Psoas muscle (tissue), 7 donors: ENCODE measurements at regions not wholly inside any gene's neighbourhood (a gene's known extent, or its start where the extent isn't known, plus 50 kb on each side); places are given as distances from the start of the nearest gene placed in this dataset.

Experiments used
- ATAC-seq, 4 donors: fragments of 200-7000 bp; cut with Tn5 transposase; one replicate each; pipeline ENCODE4 v1.9.1; 2020; ENCODE audit warnings: moderate library complexity in 3 of 4, mild to moderate bottlenecking in 2 of 4
- DNase-seq, 2 donors: peaks; one replicate each; pipeline ENCODE4 v3.0.0-alpha.2; 2020
- H3K27ac ChIP-seq: fragments of 200-600 bp; one replicate; pipeline ENCODE4 v1.8.0; 2022
- H3K27me3 ChIP-seq, 3 donors: fragments of 200-600 bp in 1 of 3; one replicate each; pipeline versions ENCODE4 v1.6.1 to v1.8.0; 2013 to 2022; ENCODE audit warnings: low read length in 2 of 3, mild to moderate bottlenecking in 2 of 3, moderate library complexity in 1 of 3; ENCODE audit not compliant: insufficient read depth in 3 of 3
- H3K36me3 ChIP-seq, 2 donors: fragments of 200-600 bp in 1 of 2; one replicate each; pipeline versions ENCODE4 v1.6.1 to v1.8.0; 2013 to 2022; ENCODE audit warnings: low read depth in 1 of 2, mild to moderate bottlenecking in 1 of 2, moderate library complexity in 1 of 2; ENCODE audit not compliant: insufficient read depth in 1 of 2
- H3K4me1 ChIP-seq: fragments of 200-600 bp; one replicate; pipeline ENCODE4 v1.8.0; 2022
- H3K4me3 ChIP-seq: fragments of 200-600 bp; one replicate; pipeline ENCODE4 v1.8.0; 2022; ENCODE audit warnings: mild to moderate bottlenecking
- H3K9me3 ChIP-seq: fragments of 200-600 bp; one replicate; pipeline ENCODE4 v1.8.0; 2022
- WGBS, 3 donors: extraction: QIAGEN DNeasy Blood & Tissue Kit; methylation state at CpG; one replicate each; pipeline versions ENCODE4 v1.1.6 to v1.1.7; 2013; 5-methylcytosine and 5-hydroxymethylcytosine counted together
- intact Hi-C, 2 donors: fragments of 100-400 bp; cut with DNase I; formaldehyde crosslinking; loops; one replicate each; pipeline versions ENCODE4 v1.11.0 to v1.14.2; 2022
- TF ChIP-seq, protein P1 (sequence below): fragments of 200-600 bp; IDR thresholded peaks from one replicate; pipeline ENCODE4 v1.8.0; 2022; ENCODE audit warnings: antibody characterized with exemption
- donor health status: healthy with polysubstance abuse.
- donor health status: DM: no; HTN: no; CAD: no; lungs with moderate emphysema.
- donor health status: Bipolar disorder and iron deficiency.
- donor health status: healthy.
- donor health status: DM: yes; HTN: yes; CAD: no.
- donor health status: DM: no; HTN: no; CAD: no.
- donor health status: DM: yes; HTN: yes; CAD: no.

DNA sequence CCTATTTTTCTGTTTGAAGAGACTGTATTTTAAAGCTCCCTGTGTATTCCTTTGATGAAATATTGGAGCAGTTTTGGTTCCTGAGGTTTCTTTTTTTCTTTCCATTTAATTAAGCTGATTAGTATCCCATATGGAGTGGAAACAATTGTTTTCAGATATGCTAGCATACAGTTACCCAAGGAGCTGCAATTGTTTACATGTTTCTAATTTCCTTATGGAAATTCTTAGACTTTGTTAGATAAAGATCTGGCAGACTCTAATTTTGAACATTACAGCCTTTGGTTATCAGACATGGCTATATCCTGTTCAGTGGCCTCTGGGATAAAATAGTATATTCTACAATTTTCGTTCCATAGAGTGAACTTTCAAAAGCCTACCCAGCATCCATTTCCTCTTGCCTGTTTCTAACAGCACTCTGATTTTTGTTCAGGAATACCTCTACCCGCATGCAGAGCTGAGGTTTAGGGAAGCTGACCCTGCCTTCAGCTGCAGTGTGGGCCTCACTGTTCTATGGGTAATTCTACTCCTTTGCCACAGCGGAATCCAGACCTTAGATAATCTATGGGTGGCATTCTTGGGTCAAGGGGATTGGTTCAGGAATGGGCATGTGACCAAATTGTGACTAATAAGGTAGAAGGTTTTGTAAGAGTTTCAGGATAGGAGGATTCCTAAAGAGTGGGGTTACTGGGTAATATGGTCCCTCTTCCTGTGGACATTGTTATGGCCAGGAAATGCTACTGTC, 161.1 kb upstream of the ANKRD28 start:
- Histone ChIP-seq H3K4me1 (peaks cover 5% of the 10 kb centered on the region), H3K27me3 (no peaks in the 10 kb centered on the region), H3K9me3 (no peaks in the 10 kb centered on the region), H3K4me3 (no peak overlapping the region), H3K36me3 (no peaks in the 10 kb centered on the region), H3K27ac (no peak overlapping the region)
- intact Hi-C loops, result no loop called here
- WGBS, 3 donors, result 68 to 82% (median 79%) methylated on average over 3 of the region's 3 CpGs
- DNase-seq (no peak), ATAC-seq (no peak)
- TF ChIP-seq, protein P1, sequence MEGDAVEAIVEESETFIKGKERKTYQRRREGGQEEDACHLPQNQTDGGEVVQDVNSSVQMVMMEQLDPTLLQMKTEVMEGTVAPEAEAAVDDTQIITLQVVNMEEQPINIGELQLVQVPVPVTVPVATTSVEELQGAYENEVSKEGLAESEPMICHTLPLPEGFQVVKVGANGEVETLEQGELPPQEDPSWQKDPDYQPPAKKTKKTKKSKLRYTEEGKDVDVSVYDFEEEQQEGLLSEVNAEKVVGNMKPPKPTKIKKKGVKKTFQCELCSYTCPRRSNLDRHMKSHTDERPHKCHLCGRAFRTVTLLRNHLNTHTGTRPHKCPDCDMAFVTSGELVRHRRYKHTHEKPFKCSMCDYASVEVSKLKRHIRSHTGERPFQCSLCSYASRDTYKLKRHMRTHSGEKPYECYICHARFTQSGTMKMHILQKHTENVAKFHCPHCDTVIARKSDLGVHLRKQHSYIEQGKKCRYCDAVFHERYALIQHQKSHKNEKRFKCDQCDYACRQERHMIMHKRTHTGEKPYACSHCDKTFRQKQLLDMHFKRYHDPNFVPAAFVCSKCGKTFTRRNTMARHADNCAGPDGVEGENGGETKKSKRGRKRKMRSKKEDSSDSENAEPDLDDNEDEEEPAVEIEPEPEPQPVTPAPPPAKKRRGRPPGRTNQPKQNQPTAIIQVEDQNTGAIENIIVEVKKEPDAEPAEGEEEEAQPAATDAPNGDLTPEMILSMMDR, result no peak

DNA sequence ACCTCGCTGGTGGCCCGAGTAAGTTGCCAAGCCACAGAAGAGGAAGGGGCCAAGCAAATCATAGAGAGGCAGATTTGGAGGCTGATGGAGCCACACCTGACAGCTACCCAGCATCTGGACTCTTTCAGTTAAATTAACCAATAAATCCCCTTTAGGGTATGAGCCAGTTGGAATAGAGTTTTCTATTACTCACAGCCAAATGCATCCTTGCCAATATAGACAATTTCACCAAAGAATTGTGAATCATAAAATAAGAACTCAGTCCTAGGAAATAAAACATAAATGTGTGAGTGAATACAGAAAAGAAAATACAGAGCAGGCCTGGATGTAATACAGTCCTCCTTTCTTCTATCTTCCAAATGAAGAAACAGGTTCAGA, 161.6 kb upstream of the ANKRD28 start:
- WGBS, 3 donors, result 19 to 51% (median 48%) methylated on average over 2 of the region's 2 CpGs
- no peak for ATAC-seq
- Histone ChIP-seq H3K9me3 (no peaks in the 10 kb centered on the region), H3K36me3 (no peaks in the 10 kb centered on the region), H3K4me1 (peaks cover 11% of the 10 kb centered on the region), H3K4me3 (no peak overlapping the region), H3K27me3 (no peaks in the 10 kb centered on the region), H3K27ac (no peak overlapping the region)
- intact Hi-C loops, result no loop called here
- TF ChIP-seq, protein P1, result no peak
- no peak for DNase-seq

DNA sequence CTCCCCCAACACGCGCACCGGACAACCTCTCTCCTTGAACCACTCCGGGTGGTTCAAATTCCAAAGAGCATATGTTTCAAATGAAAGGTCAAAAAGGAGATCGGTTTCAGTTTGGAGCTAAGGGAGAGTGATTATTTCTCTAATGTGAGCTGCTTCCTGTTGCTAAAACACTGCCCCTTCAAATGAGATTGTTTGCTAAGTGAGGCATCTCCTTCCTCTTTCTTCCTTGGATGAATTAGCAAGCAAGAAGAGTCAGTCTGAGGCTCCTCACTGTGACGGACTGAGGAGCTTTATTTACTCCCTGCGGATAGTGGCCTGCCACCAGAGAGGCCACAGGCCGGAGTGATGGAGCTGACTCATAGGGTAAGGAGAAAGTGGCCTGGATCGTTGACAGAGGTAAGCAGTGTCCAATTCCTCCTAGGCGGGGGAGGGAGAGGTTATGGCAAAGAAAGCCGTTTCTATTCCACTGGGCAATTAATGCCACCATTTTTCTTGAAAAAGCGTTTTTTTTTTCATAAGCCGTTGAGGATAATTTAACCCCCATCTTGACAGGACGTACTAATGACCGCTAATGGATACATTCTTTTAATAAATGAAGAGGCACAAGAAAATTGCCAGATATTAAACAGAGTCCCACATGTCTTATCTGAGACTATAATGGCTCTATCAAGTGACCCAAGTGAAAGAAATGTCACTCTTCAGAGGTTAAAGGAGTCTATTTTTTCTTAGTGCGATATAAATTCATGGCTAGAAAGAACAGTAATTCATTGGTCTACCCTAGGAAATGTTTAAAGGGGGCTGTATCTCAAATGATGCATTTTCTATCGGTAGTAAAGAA, 167.0 kb upstream of the ANKRD28 start:
- ATAC-seq (peak; percentile 98 to 100 (median 99)), DNase-seq (peak; percentile 68 to 83)
- peak overlapping the region; percentile 96 for H3K27ac ChIP-seq
- 17 to 22% (median 19%) methylated on average over 17 of the region's 17 CpGs for WGBS, 3 donors
- H3K9me3 ChIP-seq, result no peaks in the 10 kb centered on the region
- peaks cover 0 to 4% of the 10 kb centered on the region in 2 donors for H3K36me3 ChIP-seq
- intact Hi-C loops, result loop anchor here (5.0 kb wide), 3 partner anchors 38 to 108 kb away; no protein-coding TSS in a partner anchor
- TF ChIP-seq, protein P1, result no peak
- H3K4me3 ChIP-seq, result peak overlapping the region; percentile 69
- peaks cover 22% of the 10 kb centered on the region for H3K4me1 ChIP-seq
- H3K27me3 ChIP-seq, result no peaks in the 10 kb centered on the region

DNA sequence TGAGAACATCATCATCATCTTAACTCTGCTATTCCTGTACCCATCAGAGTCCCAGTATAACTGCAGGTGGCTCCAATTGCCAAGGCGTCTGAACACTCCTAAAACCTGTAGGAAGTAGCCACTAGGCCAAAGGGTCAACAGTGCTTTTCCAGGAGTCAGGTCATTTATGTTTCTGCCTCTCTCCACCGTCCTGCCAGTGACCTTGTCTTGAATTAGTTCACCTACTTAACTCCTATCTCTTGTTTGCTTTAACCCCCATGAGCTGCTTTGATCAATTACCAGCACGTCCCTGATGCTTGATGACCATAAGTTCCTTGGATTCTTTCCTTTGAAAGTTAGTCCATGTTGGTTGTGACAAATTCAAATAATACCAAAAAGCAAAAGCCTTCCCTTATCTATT, 169.8 kb upstream of the ANKRD28 start:
- Histone ChIP-seq H3K27ac (no peak overlapping the region), H3K27me3 (no peaks in the 10 kb centered on the region), H3K36me3 (peaks cover 0 to 9% of the 10 kb centered on the region in 2 donors), H3K4me1 (peaks cover 22% of the 10 kb centered on the region), H3K9me3 (no peaks in the 10 kb centered on the region), H3K4me3 (no peak overlapping the region)
- 49 to 65% (median 59%) methylated on average over 3 of the region's 3 CpGs for WGBS, 3 donors
- ATAC-seq (no peak), DNase-seq (no peak)
- TF ChIP-seq, protein P1, result no peak
- intact Hi-C loops, result loop anchor here in 1 of 2 donors (5.0 kb wide), 2 partner anchors 65 to 110 kb away; no protein-coding TSS in a partner anchor
